IMR-90 (cell line): ENCODE measurements at regions not wholly inside any gene's neighbourhood (a gene's known extent, or its start where the extent isn't known, plus 50 kb on each side); places are given as distances from the start of the nearest gene placed in this dataset.

Source experiments
- ATAC-seq: fragments of 200-7000 bp; cut with Tn5 transposase; 2 replicates; pipeline ENCODE4 v1.9.1; 2020; ENCODE audit warnings: low read depth, mild to moderate bottlenecking, moderate library complexity
- BruUV-seq: library from RNA; stranded (reverse); fragments of 400-500 nt; replicated peaks from 2 replicates; lab custom pipeline; 2021; lab: Mats Ljungman, UMichigan
- CTCF ChIA-PET: fragments of 300-600 bp; formaldehyde crosslinking; extraction: SDS; loops from one replicate; lab custom pipeline; 2021; ENCODE audit warnings: antibody characterized with exemption; lab: Yijun Ruan, JAX
- POLR2A ChIA-PET: fragments of 300-600 bp; sonication (Branson Sonifier 250); formaldehyde crosslinking; loops from one replicate; lab custom pipeline; 2022; ENCODE audit warnings: antibody characterized with exemption; ENCODE audit not compliant: unreplicated experiment; lab: Charles Lee
- DNase-seq: peaks from one replicate; pipeline ENCODE4 v3.0.0; 2013
- H2AFZ ChIP-seq: replicated peaks from 2 replicates; pipeline ENCODE3; 2013; ENCODE audit warnings: low read length, mild to moderate bottlenecking; ENCODE audit not compliant: poor library complexity
- H2AK5ac ChIP-seq: 2 replicates; pipeline ENCODE4 v1.6.1; 2013; ENCODE audit warnings: low read depth, low read length, inconsistent platforms
- H2AK9ac ChIP-seq: replicated peaks from 2 replicates; pipeline ENCODE3; 2013; ENCODE audit warnings: mild to moderate bottlenecking, low read depth, low read length, moderate library complexity; ENCODE audit not compliant: poor library complexity
- H2BK120ac ChIP-seq: 2 replicates; pipeline ENCODE4 v1.6.1; 2013; ENCODE audit warnings: low read depth, low read length, inconsistent platforms
- H2BK15ac ChIP-seq: 3 replicates; pipeline ENCODE4 v1.6.1; 2013; ENCODE audit warnings: low read depth, low read length, inconsistent platforms
- H2BK20ac ChIP-seq: 2 replicates; pipeline ENCODE4 v1.6.1; 2013; ENCODE audit warnings: low read depth, mild to moderate bottlenecking, inconsistent platforms, low read length, moderate library complexity
- H2BK5ac ChIP-seq: 2 replicates; pipeline ENCODE4 v1.6.1; 2013; ENCODE audit warnings: mild to moderate bottlenecking, low read depth, low read length, inconsistent platforms; ENCODE audit not compliant: poor library complexity, severe bottlenecking
- H3K14ac ChIP-seq: replicated peaks from 2 replicates; pipeline ENCODE4 v1.6.1; 2013; ENCODE audit warnings: low read depth, low read length, inconsistent platforms
- H3K18ac ChIP-seq: 2 replicates; pipeline ENCODE4 v1.6.1; 2013; ENCODE audit warnings: low read depth, low read length, control low read depth
- H3K23ac ChIP-seq: 2 replicates; pipeline ENCODE4 v1.6.1; 2013; ENCODE audit warnings: low read depth, low read length, inconsistent platforms
- H3K27ac ChIP-seq: 2 replicates; pipeline ENCODE4 v1.5.1; 2013; ENCODE audit warnings: mild to moderate bottlenecking, control low read depth, low read length; ENCODE audit not compliant: insufficient read depth
- H3K27me3 ChIP-seq: 2 replicates; pipeline ENCODE4 v1.6.1; 2013; ENCODE audit warnings: low read length; ENCODE audit not compliant: control insufficient read depth, insufficient read depth
- H3K36me3 ChIP-seq: 2 replicates; pipeline ENCODE4 v1.6.1; 2013; ENCODE audit warnings: low read length, mixed read lengths; ENCODE audit not compliant: control insufficient read depth, insufficient read depth
- H3K4ac ChIP-seq: 2 replicates; pipeline ENCODE4 v1.6.1; 2013; ENCODE audit warnings: low read depth, low read length, inconsistent platforms
- H3K4me1 ChIP-seq: 2 replicates; pipeline ENCODE4 v1.6.1; 2013; ENCODE audit warnings: low read length, mixed read lengths; ENCODE audit not compliant: control insufficient read depth, insufficient read depth
- H3K4me2 ChIP-seq: 2 replicates; pipeline ENCODE4 v1.6.1; 2013; ENCODE audit warnings: low read depth, mild to moderate bottlenecking, control low read depth, low read length, moderate library complexity
- H3K4me3 ChIP-seq: 2 replicates; pipeline ENCODE4 v1.5.1; 2013; ENCODE audit warnings: low read depth, mild to moderate bottlenecking, control low read depth, low read length, moderate library complexity; ENCODE audit not compliant: insufficient read depth
- H3K56ac ChIP-seq: 2 replicates; pipeline ENCODE4 v1.6.1; 2013; ENCODE audit warnings: low read length, inconsistent platforms; ENCODE audit not compliant: insufficient read depth; ENCODE audit errors: extremely low read depth
- H3K79me1 ChIP-seq, 2 experiments: 2 replicates each; pipeline ENCODE4 v1.6.1; 2013; ENCODE audit warnings: low read length in 2 of 2, inconsistent platforms in 1 of 2, low read depth in 1 of 2
- H3K9ac ChIP-seq: 2 replicates; pipeline ENCODE4 v1.6.1; 2013; ENCODE audit warnings: low read depth, low read length, control low read depth
- H3K9me1 ChIP-seq: 2 replicates; pipeline ENCODE4 v1.6.1; 2013; ENCODE audit warnings: low read length, inconsistent platforms; ENCODE audit not compliant: insufficient read depth
- H3K9me3 ChIP-seq: 2 replicates; pipeline ENCODE4 v1.6.1; 2013; ENCODE audit warnings: low read length; ENCODE audit not compliant: control insufficient read depth, insufficient read depth
- H4K20me1 ChIP-seq: 2 replicates; pipeline ENCODE4 v1.6.1; 2013; ENCODE audit warnings: low read length, inconsistent platforms; ENCODE audit not compliant: insufficient read depth
- H4K5ac ChIP-seq: 2 replicates; pipeline ENCODE4 v1.6.1; 2013; ENCODE audit warnings: mild to moderate bottlenecking, low read depth, low read length, control low read depth
- H4K8ac ChIP-seq, 2 experiments: 2 replicates each; pipeline ENCODE4 v1.6.1; 2013; ENCODE audit warnings: low read depth in 2 of 2, low read length in 2 of 2, control low read depth in 1 of 2, inconsistent platforms in 1 of 2
- H4K91ac ChIP-seq: 2 replicates; pipeline ENCODE4 v1.6.1; 2013; ENCODE audit warnings: low read depth, low read length, inconsistent platforms; ENCODE audit not compliant: insufficient read depth
- CTCF ChIP-seq: conservative IDR thresholded peaks from 2 replicates; pipeline ENCODE4 v1.5.1; 2012; ENCODE audit warnings: mild to moderate bottlenecking, low read depth, low read length, improper control_type of control experiment
- MAFK ChIP-seq: IDR thresholded peaks from 2 replicates; pipeline ENCODE4 v1.6.1; 2012; ENCODE audit warnings: low read depth, low read length, improper control_type of control experiment
- MXI1 ChIP-seq: IDR thresholded peaks from 2 replicates; pipeline ENCODE4 v1.6.1; 2012; ENCODE audit warnings: low read depth, mild to moderate bottlenecking, low read length, moderate library complexity, borderline replicate concordance
- RFX5 ChIP-seq: IDR thresholded peaks from 2 replicates; pipeline ENCODE4 v1.8.0; 2012; ENCODE audit warnings: low read depth, mild to moderate bottlenecking, low read length, moderate library complexity
- USF2 ChIP-seq: fragments of 150-350 bp; IDR thresholded peaks from 2 replicates; pipeline ENCODE4 v1.6.1; 2017; ENCODE audit warnings: mild to moderate bottlenecking, antibody characterized with exemption, low read length, low read depth
- WGBS, 2 experiments: methylation state at CpG; one replicate each; pipeline versions ENCODE4 v1.1.5 to v1.1.7; 2013; ENCODE audit warnings: missing lambda C conversion rate in 2 of 2; ENCODE audit not compliant: insufficient read length in 1 of 2; ENCODE audit errors: extremely low coverage in 2 of 2; 5-methylcytosine and 5-hydroxymethylcytosine counted together
- dilution Hi-C: fragments of 300-500 bp; cut with HindIII; formaldehyde crosslinking; loops from one replicate; pipeline ENCODE4 v1.14.3; 2018; ENCODE audit warnings: low sequenced_read_pairs; ENCODE audit not compliant: unreplicated experiment
- in situ Hi-C: fragments of 300-500 bp; cut with MboI; formaldehyde crosslinking; loops from 3 replicates; pipeline ENCODE4 v1.14.3; 2019; ENCODE audit warnings: low sequenced_read_pairs, inconsistent platforms, mixed read lengths
- intact Hi-C: fragments of 100-400 bp; cut with micrococcal nuclease; formaldehyde crosslinking; loops from 2 replicates; pipeline ENCODE4 v1.10.0; 2022

- no peak overlapping the region for H2BK15ac ChIP-seq
- H2BK120ac ChIP-seq: no peak overlapping the region
- H3K27me3 ChIP-seq: no peaks in the 10 kb centered on the region
- no peak overlapping the region for H3K4me3 ChIP-seq
- H2BK5ac ChIP-seq: no peak overlapping the region
- no peaks in the 10 kb centered on the region for H3K9me1 ChIP-seq
- no peak overlapping the region for H3K4ac ChIP-seq
- H3K23ac ChIP-seq: no peak overlapping the region
- no peak overlapping the region for H3K9ac ChIP-seq
- H3K9me3 ChIP-seq: no peaks in the 10 kb centered on the region
- H3K4me2 ChIP-seq: no peak overlapping the region
- H3K79me1 ChIP-seq: no peaks in the 10 kb centered on the region
- DNase-seq (no peak), ATAC-seq (no peak)
- no peak overlapping the region for H2AK5ac ChIP-seq
- no peak for TF ChIP-seq CTCF
- TF ChIP-seq USF2: no peak
- no peak for TF ChIP-seq MXI1
- TF ChIP-seq MAFK: no peak
- TF ChIP-seq RFX5: no peak
- H4K91ac ChIP-seq: no peak overlapping the region
- ChIA-PET POLR2A (no interaction called here), CTCF (no interaction called here)
- no peak overlapping the region for H3K18ac ChIP-seq
- H3K36me3 ChIP-seq: no peaks in the 10 kb centered on the region
- H3K4me1 ChIP-seq: no peaks in the 10 kb centered on the region
- H3K56ac ChIP-seq: no peak overlapping the region
- H2BK20ac ChIP-seq: no peak overlapping the region
- intact Hi-C loops (no loop called here), in situ Hi-C loops (no loop called here), dilution Hi-C loops (no loop called here)
- no peak overlapping the region for H2AFZ ChIP-seq
- no peak overlapping the region for H4K5ac ChIP-seq
- no peak overlapping the region for H4K8ac ChIP-seq
- no TSS peak for BruUV-seq
- H3K14ac ChIP-seq: no peak overlapping the region
- H3K27ac ChIP-seq: no peak overlapping the region
- WGBS, 2 experiments: no CpG with 5 or more reads among the region's 7 CpGs
- no peak overlapping the region for H2AK9ac ChIP-seq
- H4K20me1 ChIP-seq: no peaks in the 10 kb centered on the region
Observed at GRCh38 chr1:193537266-193538002, 351.0 kb upstream of the B3GALT2 start.
